Kidney epithelial cell (primary cell): ENCODE measurements at regions not wholly inside any gene's neighbourhood (a gene's known extent, or its start where the extent isn't known, plus 50 kb on each side); places are given as distances from the start of the nearest gene placed in this dataset.

Experiments
- DNase-seq: peaks from one replicate; pipeline ENCODE4 v3.0.0-alpha.2; 2010; ENCODE audit warnings: low read depth
- H3K27me3 ChIP-seq: 2 replicates; pipeline ENCODE4 v1.6.0; 2011; ENCODE audit warnings: low read length; ENCODE audit not compliant: control insufficient read depth, insufficient read depth
- H3K36me3 ChIP-seq: 2 replicates; pipeline ENCODE4 v1.5.1; 2011; ENCODE audit warnings: low read length; ENCODE audit not compliant: control insufficient read depth, insufficient read depth
- H3K4me3 ChIP-seq: 2 replicates; pipeline ENCODE4 v1.5.1; 2011; ENCODE audit warnings: low read depth, mild to moderate bottlenecking, control low read depth, low read length
- CTCF ChIP-seq: IDR thresholded peaks from 2 replicates; pipeline ENCODE4 v1.5.1; 2011; ENCODE audit warnings: mild to moderate bottlenecking, moderate library complexity, low read length, control low read depth, inconsistent platforms; ENCODE audit not compliant: insufficient read depth, poor library complexity, severe bottlenecking

- no peak for DNase-seq
- TF ChIP-seq CTCF, result peak; percentile 36
- H3K27me3 ChIP-seq, result no peaks in the 10 kb centered on the region
- no peak overlapping the region for H3K4me3 ChIP-seq
- no peaks in the 10 kb centered on the region for H3K36me3 ChIP-seq
Observed at GRCh38 chr3:147616998-147617619, 207.9 kb downstream of the ZIC1 start.

- no peaks in the 10 kb centered on the region for H3K36me3 ChIP-seq
- H3K27me3 ChIP-seq, result no peaks in the 10 kb centered on the region
- no peak for DNase-seq
- no peak for TF ChIP-seq CTCF
- H3K4me3 ChIP-seq, result no peak overlapping the region
Observed at GRCh38 chr3:147618691-147619090, 209.5 kb downstream of the ZIC1 start.

- Histone ChIP-seq H3K4me3 (no peak overlapping the region), H3K27me3 (no peaks in the 10 kb centered on the region), H3K36me3 (no peaks in the 10 kb centered on the region)
- no peak for TF ChIP-seq CTCF
- no peak for DNase-seq
Observed at GRCh38 chr3:147619921-147620560, 210.9 kb downstream of the ZIC1 start.

DNA sequence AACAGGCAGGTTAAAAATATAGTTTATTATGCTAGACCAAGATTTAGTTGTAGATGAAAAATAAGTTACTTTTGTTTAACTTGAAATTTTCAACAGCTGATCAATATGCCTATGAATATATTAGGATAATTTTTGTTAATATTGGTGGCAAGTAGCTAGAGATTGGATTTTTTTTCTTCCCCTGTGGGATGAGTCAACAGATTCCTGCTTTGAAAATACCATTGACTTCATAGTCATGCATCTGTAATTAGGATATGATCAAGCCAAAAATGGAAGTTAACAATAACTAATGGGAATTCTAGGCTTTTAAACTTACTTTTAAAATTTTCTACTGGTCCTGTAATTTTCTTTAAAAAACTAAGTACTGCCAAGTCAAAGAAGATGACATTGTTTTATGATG lies 211.7 kb downstream of the ZIC1 start:
- no peak for DNase-seq
- Histone ChIP-seq H3K4me3 (no peak overlapping the region), H3K36me3 (no peaks in the 10 kb centered on the region), H3K27me3 (no peaks in the 10 kb centered on the region)
- no peak for TF ChIP-seq CTCF

DNA sequence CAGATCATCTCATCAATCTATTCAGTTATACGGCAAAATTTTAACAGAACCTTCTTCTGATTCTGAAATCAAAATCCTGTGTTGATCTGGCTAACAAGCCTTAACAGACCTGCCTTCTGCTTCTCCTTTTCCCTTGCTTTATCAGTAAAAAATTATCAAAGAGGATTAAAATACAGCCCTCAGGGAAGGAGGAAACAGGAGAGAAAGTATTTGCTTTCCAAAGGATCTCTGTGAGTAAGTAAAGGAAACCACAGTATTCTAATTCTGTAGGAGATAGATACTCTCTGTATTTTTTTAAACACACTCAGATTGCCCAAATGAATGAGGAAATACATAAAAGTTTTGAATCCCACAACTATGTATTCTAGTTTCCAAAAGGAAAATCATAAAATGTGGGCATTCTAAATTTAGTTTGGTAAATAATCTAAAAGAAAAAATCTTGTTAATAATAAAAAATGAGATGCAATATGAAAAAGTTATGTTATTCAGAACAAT lies 221.8 kb downstream of the ZIC1 start:
- DNase-seq, result no peak
- TF ChIP-seq CTCF, result no peak
- Histone ChIP-seq H3K36me3 (no peaks in the 10 kb centered on the region), H3K4me3 (no peak overlapping the region), H3K27me3 (no peaks in the 10 kb centered on the region)

DNA sequence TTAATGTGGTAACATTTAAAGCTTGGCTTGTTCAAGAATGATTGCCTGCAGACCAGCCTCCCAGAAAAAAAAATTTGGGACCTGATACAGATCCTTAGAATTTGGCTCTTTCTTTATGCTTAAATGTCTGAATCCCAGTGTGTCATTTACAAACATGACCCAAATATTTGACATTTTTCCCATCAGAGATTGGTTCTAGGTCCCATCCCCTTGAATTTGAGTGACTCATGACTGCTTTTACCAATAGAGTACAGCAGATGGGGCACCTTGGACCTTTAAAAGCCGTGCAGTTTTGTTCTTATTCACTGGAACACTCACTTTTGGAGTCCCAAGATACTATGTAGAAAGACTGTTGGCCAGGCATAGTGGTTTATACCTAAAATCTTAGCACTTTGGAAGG lies 231.6 kb downstream of the ZIC1 start:
- no peak for TF ChIP-seq CTCF
- no peak overlapping the region for H3K4me3 ChIP-seq
- H3K27me3 ChIP-seq, result no peaks in the 10 kb centered on the region
- H3K36me3 ChIP-seq, result no peaks in the 10 kb centered on the region
- no peak for DNase-seq
